GM18507 (cell line): ENCODE measurements at regions not wholly inside any gene's neighbourhood (a gene's known extent, or its start where the extent isn't known, plus 50 kb on each side); places are given as distances from the start of the nearest gene placed in this dataset.
"Not testable (repeated sequence)": the region's sequence is repeated elsewhere in the genome, so short reads cannot be mapped to it uniquely, and the experiment has no call there.

Source experiments
- DNase-seq: peaks from one replicate; pipeline ENCODE4 v3.0.0; 2011; ENCODE audit warnings: low read depth; ENCODE audit not compliant: insufficient read length; ENCODE audit errors: extremely low spot score
- FAIRE-seq: peaks from 2 replicates; lab custom pipeline; 2011; peaks lifted over from hg19 to GRCh38; lab: Jason Lieb, UNC

GRCh38 chr18:76056471-76057110, 438.5 kb downstream of the ZNF516 start:
- DNase-seq (no peak), FAIRE-seq (no peak)

DNA sequence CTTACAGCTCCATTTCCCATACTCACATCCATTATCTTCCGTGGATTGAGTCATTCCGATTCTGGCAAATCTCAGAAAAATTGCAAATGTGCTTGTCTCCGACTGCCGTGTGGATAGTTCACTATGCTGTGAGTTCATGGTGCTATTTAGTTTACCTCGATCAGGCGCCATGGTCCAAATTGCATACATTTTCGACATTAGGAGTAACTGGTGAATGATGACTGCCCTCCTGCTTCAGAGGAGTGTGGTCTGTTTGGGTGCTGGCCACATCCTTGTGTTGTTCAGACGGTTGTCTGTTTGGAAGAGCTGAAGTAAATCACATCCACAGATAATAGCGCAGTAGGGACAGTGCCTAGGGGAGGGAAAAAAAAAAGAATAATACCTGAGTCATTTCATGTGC, 439.5 kb downstream of the ZNF516 start:
- FAIRE-seq (no peak), DNase-seq (no peak)

DNA sequence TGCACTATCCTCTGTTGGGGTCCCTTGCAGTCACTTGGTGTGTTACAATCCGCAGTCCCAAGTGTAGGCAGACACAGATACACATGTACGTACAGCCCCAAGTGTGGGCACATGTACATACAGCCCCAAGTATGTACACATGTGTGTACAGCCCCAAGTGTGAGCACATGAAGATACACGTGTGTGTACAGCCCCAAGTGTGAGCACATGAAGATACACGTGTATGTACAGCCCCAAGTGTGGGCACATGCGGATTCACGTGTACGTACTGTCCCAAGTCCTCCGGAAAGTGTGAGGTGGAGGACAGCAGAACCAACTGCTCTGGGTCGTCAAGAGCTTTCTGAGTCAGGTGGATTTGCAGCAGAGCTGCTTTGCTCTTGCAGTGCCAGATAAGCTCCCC, 440.0 kb downstream of the ZNF516 start:
- FAIRE-seq (no peak), DNase-seq (no peak)

DNA sequence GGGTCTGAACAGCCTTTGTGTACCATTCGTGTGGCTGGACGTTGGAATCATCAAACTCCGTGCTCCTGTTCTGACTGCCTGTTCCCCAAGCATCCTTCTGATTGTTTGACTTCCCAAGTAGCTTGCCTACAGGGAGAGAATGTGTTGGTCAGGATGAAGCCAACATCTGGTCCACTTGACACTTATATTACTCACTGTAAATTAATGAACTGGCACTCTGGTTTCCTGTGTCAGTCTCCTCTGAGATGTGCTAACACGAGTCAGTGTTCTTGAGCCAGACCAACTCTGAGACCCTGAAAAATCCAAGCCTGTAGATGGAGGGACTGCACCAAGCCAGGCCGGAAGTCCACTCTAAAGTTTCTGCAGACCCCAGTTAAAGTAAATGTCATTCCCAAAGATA, 440.9 kb downstream of the ZNF516 start:
- no peak for FAIRE-seq
- DNase-seq, result no peak

GRCh38 chr18:76053551-76053950, 441.5 kb downstream of the ZNF516 start:
- DNase-seq (no peak), FAIRE-seq (no peak)

DNA sequence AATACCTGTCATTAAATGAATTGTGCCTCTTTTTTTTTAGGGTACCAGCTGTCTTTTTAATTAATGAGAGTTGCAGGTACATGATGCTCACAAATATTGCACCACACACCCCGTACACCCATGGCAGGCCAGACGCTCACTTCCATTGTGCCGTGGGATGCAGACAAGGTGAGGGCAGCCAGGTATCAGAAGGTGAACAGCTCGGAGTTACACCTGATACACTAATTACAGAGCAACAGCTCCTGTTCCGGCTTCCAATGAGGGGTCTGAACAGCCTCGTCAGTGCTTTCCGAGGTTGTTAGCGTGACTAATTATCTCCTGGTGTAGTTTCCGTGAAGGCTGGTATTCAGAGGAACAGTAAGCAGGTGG, 442.8 kb downstream of the ZNF516 start:
- FAIRE-seq (no peak), DNase-seq (no peak)

DNA sequence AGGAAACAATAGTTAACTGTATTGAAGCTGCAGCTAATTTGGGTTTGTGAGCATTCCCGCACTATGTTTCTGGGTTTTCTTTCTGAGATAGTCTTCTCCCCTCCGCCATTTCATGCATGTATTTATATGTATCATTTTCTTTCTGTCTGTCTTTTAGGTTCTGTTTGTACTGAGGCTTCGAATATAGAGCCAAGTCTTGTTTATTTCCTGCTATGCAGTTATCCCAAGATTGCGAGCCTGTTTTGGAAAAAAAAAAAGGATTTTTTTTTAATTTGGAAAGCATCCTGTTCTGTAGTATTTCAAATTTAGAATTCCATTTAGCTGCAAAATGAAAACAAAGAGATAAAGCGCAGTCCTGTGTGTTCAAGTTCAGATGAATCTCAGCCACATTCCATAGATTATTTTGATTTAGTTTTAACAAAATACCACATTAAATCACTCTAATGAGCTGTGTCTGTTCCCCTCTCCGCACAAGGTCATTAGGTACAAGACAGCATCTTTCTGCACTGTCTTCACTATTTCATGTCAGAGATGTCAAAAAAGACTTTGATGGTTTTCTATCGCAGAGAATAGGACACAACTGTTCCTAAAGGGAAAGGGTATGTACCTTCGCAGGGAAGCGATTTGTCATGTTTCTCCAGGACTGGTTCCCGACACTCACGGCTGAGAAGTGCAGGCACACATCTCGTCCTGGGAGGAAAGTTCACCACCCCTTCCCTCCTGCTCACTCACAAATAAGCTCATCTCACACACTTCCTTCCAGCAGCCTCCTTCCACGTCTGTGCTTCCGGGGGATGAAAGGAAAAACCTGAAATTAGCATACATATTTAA, 443.4 kb downstream of the ZNF516 start:
- DNase-seq (no peak), FAIRE-seq (no peak)

GRCh38 chr18:76046221-76046620, 448.8 kb downstream of the ZNF516 start:
- no peak for DNase-seq
- no peak for FAIRE-seq

- FAIRE-seq, result no peak
- no peak for DNase-seq
These were observed 452.5 kb downstream of the ZNF516 start for GRCh38 chr18:76042511-76042910.

DNA sequence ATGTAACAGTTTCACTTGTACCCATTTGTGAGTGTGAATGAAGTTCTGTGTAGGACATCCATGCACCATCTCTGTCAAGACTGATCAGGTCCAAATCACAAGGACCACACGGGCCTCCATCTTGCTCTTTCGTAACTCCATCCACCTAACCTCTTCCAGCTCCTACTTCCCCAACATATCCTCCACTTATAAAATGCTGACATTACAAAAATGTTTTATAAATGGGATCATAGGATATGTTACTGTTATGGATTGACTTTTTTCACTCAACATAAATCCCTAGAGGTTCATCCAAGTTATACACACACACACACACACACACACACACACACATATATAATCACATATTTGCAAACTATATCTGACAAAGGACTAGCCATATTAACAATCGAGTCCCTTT, 476.8 kb downstream of the ZNF516 start:
- no peak for FAIRE-seq
- DNase-seq, result no peak

- DNase-seq (no peak), FAIRE-seq (no peak)
These were observed 482.0 kb downstream of the ZNF516 start for GRCh38 chr18:76013057-76013456.

DNA sequence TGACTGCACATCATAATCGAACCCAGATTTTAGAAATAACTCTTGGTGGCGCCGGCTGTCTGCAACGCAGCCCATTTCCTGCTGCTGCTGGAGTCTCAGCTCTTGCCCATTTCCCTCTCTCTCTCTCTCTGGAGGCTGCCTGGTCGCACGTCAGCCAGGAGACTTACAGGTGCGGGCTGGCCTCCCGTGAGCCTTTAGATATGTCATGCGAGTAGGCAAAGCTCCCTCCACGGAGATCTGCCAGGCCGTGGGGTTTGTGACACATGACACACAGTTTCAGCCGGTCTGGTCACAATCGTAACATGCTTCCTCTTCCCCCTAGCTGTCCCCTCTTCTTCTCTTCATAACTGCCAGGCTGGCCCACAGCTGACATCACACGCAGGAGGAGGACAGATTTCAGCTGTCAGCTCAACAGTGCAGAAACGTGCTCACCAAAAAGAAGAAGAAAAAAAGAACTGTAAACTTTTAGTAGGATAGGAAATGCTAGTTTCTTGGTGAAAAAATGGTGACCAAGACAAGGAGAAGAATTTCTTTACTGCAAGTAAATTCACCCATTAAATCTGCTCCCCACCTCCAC, 489.3 kb downstream of the ZNF516 start:
- no peak for DNase-seq
- FAIRE-seq, result no peak

- FAIRE-seq, DNase-seq: not testable (repeated sequence)
These were observed 507.1 kb downstream of the ZNF516 start for GRCh38 chr18:75987913-75988312.

- FAIRE-seq (no peak), DNase-seq (no peak)
These were observed 510.2 kb downstream of the ZNF516 start for GRCh38 chr18:75984853-75985252.

GRCh38 chr18:75981102-75981501, 513.9 kb downstream of the ZNF516 start:
- FAIRE-seq (no peak), DNase-seq (no peak)

GRCh38 chr18:75977081-75977480, 518.0 kb downstream of the ZNF516 start:
- no peak for DNase-seq
- FAIRE-seq, result no peak

DNA sequence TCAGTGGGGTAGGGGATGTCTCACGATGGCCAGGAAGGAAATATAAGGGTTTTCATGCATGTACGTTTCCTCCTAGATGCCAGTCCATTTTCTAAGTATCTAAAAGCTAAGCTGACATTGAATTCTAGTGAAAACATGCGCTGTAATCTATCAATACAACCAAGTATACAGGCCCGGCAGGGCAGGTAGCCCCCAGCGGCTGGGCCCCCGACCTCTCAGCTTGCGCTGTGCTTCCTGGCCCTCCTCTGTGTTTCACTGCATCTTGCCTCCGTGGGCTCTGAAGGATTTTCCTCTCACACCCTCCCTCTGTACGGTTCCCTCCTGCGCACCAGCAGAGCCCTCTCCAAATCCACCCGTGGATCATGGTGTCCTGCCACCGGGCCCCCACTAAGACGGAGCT, 524.8 kb downstream of the ZNF516 start:
- FAIRE-seq (no peak), DNase-seq (no peak)

GRCh38 chr18:75966431-75966830, 528.6 kb downstream of the ZNF516 start:
- DNase-seq (no peak), FAIRE-seq (no peak)

DNA sequence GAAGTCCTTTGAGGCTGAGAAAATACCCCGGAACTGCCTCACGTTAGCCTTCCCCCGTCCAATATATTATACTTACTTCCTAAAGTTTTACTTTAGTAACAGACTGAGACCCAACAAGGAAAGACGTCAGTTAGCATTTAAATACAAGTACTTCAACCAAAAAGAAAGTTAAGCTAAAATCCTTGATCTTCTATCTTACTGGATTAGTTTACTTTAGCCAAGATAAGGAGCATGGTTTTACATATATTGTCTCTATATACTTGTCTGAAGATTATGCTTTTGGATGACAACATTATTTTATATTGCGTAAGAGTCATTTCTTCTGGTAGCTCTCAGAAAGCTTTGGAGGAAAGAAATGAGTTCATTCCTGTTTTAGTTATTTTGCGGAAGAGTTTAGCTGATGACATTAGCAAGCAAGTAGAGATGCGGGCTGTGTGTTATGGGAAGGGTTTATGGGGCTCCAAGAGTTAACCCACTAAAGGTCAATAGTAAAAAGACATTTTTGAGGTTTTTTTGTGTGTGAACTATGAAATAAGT, 532.9 kb downstream of the ZNF516 start:
- no peak for DNase-seq
- FAIRE-seq, result no peak

DNA sequence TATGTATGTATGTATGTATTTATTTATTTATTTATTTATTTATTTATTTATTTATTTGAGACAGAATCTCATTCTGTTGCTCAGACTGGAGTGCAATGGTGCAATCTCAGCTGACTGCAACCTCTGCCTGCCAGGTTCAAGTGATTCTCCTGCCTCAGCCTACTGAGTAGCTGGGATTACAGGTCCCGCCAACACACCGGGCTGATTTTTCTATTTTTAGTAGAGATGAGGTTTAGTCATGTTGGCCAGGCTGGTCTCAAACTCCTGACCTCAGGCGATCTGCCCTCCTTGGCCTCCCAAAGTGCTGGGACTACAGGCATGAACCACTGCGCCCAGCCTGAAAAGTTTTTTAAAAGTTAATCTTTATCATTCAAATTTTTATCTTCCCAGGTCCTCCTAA, 532.9 kb upstream of the SMIM21 start:
- FAIRE-seq, result not testable (repeated sequence)

GRCh38 chr18:75959150-75959549, 531.6 kb upstream of the SMIM21 start:
- DNase-seq, result no peak
- FAIRE-seq, result no peak

More for the DNA sequence above, 532.9 kb upstream of the SMIM21 start:
- not testable (repeated sequence) for DNase-seq
